ENCODE measurements at regions not wholly inside any gene's neighbourhood (a gene's known extent, or its start where the extent isn't known, plus 50 kb on each side); places are given as distances from the start of the nearest gene placed in this dataset.

- H3K4me3 Mint-ChIP-seq, result no peak overlapping the region
These were observed 248.8 kb upstream of the CDIN1 start for GRCh38 chr15:36330598-36330997.

GRCh38 chr15:36331531-36332275 is 247.7 kb upstream of the CDIN1 start:
- TF ChIP-seq CTCF (IDR thresholded peaks at IDR 0.05; ENCODE audit: unreplicated experiment in 3 of 3), result no peak
- no peak overlapping the region for H3K27ac Mint-ChIP-seq
- no peaks in the 10 kb centered on the region for H3K36me3 Mint-ChIP-seq (ENCODE audit: low read depth)
- no peaks in the 10 kb centered on the region for H3K27me3 Mint-ChIP-seq (ENCODE audit: low read depth)
- H3K4me1 Mint-ChIP-seq, result peaks cover 6% of the 10 kb centered on the region
- no peak overlapping the region for H3K4me3 Mint-ChIP-seq
- peaks cover 3% of the 10 kb centered on the region for H3K9me3 Mint-ChIP-seq

More at GRCh38 chr15:36330598-36330997, 248.8 kb upstream of the CDIN1 start:
- Mint-ChIP-seq H3K27me3 (ENCODE audit: low read depth) (no peaks in the 10 kb centered on the region), H3K4me1 (peaks cover 6% of the 10 kb centered on the region), H3K36me3 (ENCODE audit: low read depth) (no peaks in the 10 kb centered on the region), H3K27ac (no peak overlapping the region), H3K9me3 (peaks cover 3% of the 10 kb centered on the region)
- no peak for TF ChIP-seq CTCF (IDR thresholded peaks at IDR 0.05; ENCODE audit: unreplicated experiment in 3 of 3)

- no peak for TF ChIP-seq CTCF (IDR thresholded peaks at IDR 0.05; ENCODE audit: unreplicated experiment in 3 of 3)
- H3K4me3 Mint-ChIP-seq, result no peak overlapping the region
- no peaks in the 10 kb centered on the region for H3K27me3 Mint-ChIP-seq (ENCODE audit: low read depth)
- H3K4me1 Mint-ChIP-seq, result peaks cover 6% of the 10 kb centered on the region
- H3K36me3 Mint-ChIP-seq (ENCODE audit: low read depth), result no peaks in the 10 kb centered on the region
- H3K9me3 Mint-ChIP-seq, result peaks cover 3% of the 10 kb centered on the region
- H3K27ac Mint-ChIP-seq, result no peak overlapping the region
These were observed 247.1 kb upstream of the CDIN1 start for GRCh38 chr15:36332301-36332700.

DNA sequence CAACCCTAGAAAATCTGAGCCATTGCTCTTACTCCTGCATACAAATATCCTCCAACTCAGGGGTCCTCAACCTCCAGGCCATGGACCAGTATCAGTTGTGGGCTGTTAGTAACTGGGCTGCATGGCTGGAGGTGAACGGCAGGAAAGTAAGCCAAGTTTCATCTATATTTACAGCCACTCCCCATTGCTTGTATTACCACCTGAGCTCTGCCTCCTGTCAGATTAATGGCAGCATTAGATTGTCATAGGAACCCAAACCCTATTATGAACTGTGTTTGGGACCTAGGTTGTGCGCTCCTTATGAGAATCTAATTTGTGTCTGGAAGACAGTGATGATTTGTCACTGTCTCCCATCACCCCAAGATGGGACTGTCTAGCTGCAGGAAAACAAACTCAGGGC is 246.5 kb upstream of the CDIN1 start:
- H3K4me1 Mint-ChIP-seq, result peaks cover 6% of the 10 kb centered on the region
- no peaks in the 10 kb centered on the region for H3K36me3 Mint-ChIP-seq (ENCODE audit: low read depth)
- no peak for TF ChIP-seq CTCF (IDR thresholded peaks at IDR 0.05; ENCODE audit: unreplicated experiment in 3 of 3)
- no peak overlapping the region for H3K27ac Mint-ChIP-seq
- H3K9me3 Mint-ChIP-seq, result peaks cover 5% of the 10 kb centered on the region
- no peaks in the 10 kb centered on the region for H3K27me3 Mint-ChIP-seq (ENCODE audit: low read depth)
- no peak overlapping the region for H3K4me3 Mint-ChIP-seq

DNA sequence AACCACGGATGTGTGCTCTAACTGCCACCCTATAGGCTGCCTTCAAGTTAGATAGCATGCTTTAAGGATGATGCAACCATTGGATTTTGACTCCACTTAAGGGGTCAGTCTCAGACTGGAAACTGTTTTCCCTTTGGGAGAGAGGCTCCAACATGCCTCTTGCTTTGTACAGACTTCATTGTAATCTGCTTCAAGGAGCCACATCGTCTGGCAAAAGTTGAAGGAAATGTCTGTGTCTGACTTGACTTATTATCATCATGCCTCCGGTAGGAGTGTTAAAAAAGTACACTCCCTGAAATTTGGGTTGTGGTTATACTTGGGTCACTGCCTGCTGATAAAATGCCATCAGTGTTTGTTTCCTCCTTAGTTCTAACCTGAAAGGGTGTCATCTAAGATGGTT is 245.4 kb upstream of the CDIN1 start:
- TF ChIP-seq CTCF (IDR thresholded peaks at IDR 0.05; ENCODE audit: unreplicated experiment in 3 of 3), result no peak
- Mint-ChIP-seq H3K27me3 (ENCODE audit: low read depth) (no peaks in the 10 kb centered on the region), H3K9me3 (peaks cover 7% of the 10 kb centered on the region), H3K4me3 (no peak overlapping the region), H3K27ac (peak overlapping the region in 2 of 3 experiments; percentile 50 to 75), H3K4me1 (peaks cover 6% of the 10 kb centered on the region), H3K36me3 (ENCODE audit: low read depth) (no peaks in the 10 kb centered on the region)

- Mint-ChIP-seq H3K4me3 (no peak overlapping the region), H3K36me3 (ENCODE audit: low read depth) (no peaks in the 10 kb centered on the region), H3K27me3 (ENCODE audit: low read depth) (no peaks in the 10 kb centered on the region), H3K9me3 (peaks cover 9% of the 10 kb centered on the region), H3K27ac (no peak overlapping the region), H3K4me1 (peaks cover 6% of the 10 kb centered on the region)
- no peak for TF ChIP-seq CTCF (IDR thresholded peaks at IDR 0.05; ENCODE audit: unreplicated experiment in 3 of 3)
These were observed 244.2 kb upstream of the CDIN1 start for GRCh38 chr15:36335224-36335623.

Measured in nephron (organoid).